ENCODE measurements at regions not wholly inside any gene's neighbourhood (a gene's known extent, or its start where the extent isn't known, plus 50 kb on each side); places are given as distances from the start of the nearest gene placed in this dataset.

- no peak for DNase-seq (ENCODE audit: low read depth, low spot score)
Measured at GRCh38 chr1:209388358-209388757, 195.2 kb upstream of the CAMK1G start.

- DNase-seq (ENCODE audit: low read depth, low spot score) = no peak
Measured at GRCh38 chr1:209389258-209389657, 194.3 kb upstream of the CAMK1G start.

GRCh38 chr1:209389975-209390374 lies 193.5 kb upstream of the CAMK1G start:
- DNase-seq (ENCODE audit: low read depth, low spot score) = no peak

GRCh38 chr1:209390764-209391163 lies 192.8 kb upstream of the CAMK1G start:
- DNase-seq (ENCODE audit: low read depth, low spot score) = no peak

GRCh38 chr1:209391792-209392191 lies 191.7 kb upstream of the CAMK1G start:
- no peak for DNase-seq (ENCODE audit: low read depth, low spot score)

- DNase-seq (ENCODE audit: low read depth, low spot score) = no peak
Measured at GRCh38 chr1:209395169-209395568, 188.3 kb upstream of the CAMK1G start.

GRCh38 chr1:209397371-209397770 lies 186.1 kb upstream of the CAMK1G start:
- DNase-seq (ENCODE audit: low read depth, low spot score) = no peak

GRCh38 chr1:209397910-209398309 lies 185.6 kb upstream of the CAMK1G start:
- DNase-seq (ENCODE audit: low read depth, low spot score) = no peak

GRCh38 chr1:209398313-209398991 lies 185.1 kb upstream of the CAMK1G start:
- no peak for DNase-seq (ENCODE audit: low read depth, low spot score)

- no peak for DNase-seq (ENCODE audit: low read depth, low spot score)
Measured at GRCh38 chr1:209399800-209400199, 183.7 kb upstream of the CAMK1G start.

GRCh38 chr1:209400351-209401220 lies 182.9 kb upstream of the CAMK1G start:
- no peak for DNase-seq (ENCODE audit: low read depth, low spot score)

GRCh38 chr1:209402697-209403096 lies 180.8 kb upstream of the CAMK1G start:
- no peak for DNase-seq (ENCODE audit: low read depth, low spot score)

GRCh38 chr1:209403921-209404320 lies 179.6 kb upstream of the CAMK1G start:
- DNase-seq (ENCODE audit: low read depth, low spot score) = no peak

- DNase-seq (ENCODE audit: low read depth, low spot score) = no peak
Measured at GRCh38 chr1:209404577-209404976, 178.9 kb upstream of the CAMK1G start.

- DNase-seq (ENCODE audit: low read depth, low spot score) = no peak
Measured at GRCh38 chr1:209405183-209405814, 178.2 kb upstream of the CAMK1G start.

- DNase-seq (ENCODE audit: low read depth, low spot score) = no peak
Measured at GRCh38 chr1:209406168-209406567, 177.3 kb upstream of the CAMK1G start.

- DNase-seq (ENCODE audit: low read depth, low spot score) = no peak
Measured at GRCh38 chr1:209406595-209406994, 176.9 kb upstream of the CAMK1G start.

GRCh38 chr1:209409780-209410179 lies 173.7 kb upstream of the CAMK1G start:
- DNase-seq (ENCODE audit: low read depth, low spot score) = no peak

GRCh38 chr1:209411491-209411929 lies 172.0 kb upstream of the CAMK1G start:
- no peak for DNase-seq (ENCODE audit: low read depth, low spot score)

- DNase-seq (ENCODE audit: low read depth, low spot score) = no peak
Measured at GRCh38 chr1:209412036-209412435, 171.5 kb upstream of the CAMK1G start.

GRCh38 chr1:209412566-209412965 lies 170.9 kb upstream of the CAMK1G start:
- no peak for DNase-seq (ENCODE audit: low read depth, low spot score)

- DNase-seq (ENCODE audit: low read depth, low spot score) = no peak
Measured at GRCh38 chr1:209413062-209413461, 170.5 kb upstream of the CAMK1G start.

Measured in pulmonary artery endothelial cell (primary cell).